ENCODE measurements at regions not wholly inside any gene's neighbourhood (a gene's known extent, or its start where the extent isn't known, plus 50 kb on each side); places are given as distances from the start of the nearest gene placed in this dataset.

GRCh38 chr3:194072097-194072428 is 63.9 kb upstream of the HES1 start:
- no peak for TF ChIP-seq ZNF423 (tag by site-specific recombination; IDR thresholded peaks at IDR 0.05)
- no peak for TF ChIP-seq CTCF (tag by site-specific recombination; IDR thresholded peaks at IDR 0.05)
- no peak for TF ChIP-seq ZNF280D (tag by site-specific recombination; IDR thresholded peaks at IDR 0.05)
- TF ChIP-seq ZNF362 (tag by site-specific recombination; IDR thresholded peaks at IDR 0.05), result no peak
- TF ChIP-seq PBX3 (CRISPR knock-in tag; IDR thresholded peaks at IDR 0.05), result no peak
- TF ChIP-seq ZNF148 (tag by site-specific recombination; IDR thresholded peaks at IDR 0.05; ENCODE audit: borderline replicate concordance), result no peak
- TF ChIP-seq ZSCAN4 (tag by site-specific recombination; IDR thresholded peaks at IDR 0.05), result no peak
- TF ChIP-seq ZNF121 (tag by site-specific recombination; IDR thresholded peaks at IDR 0.05), result no peak
- no peak for TF ChIP-seq REST (tag by site-specific recombination; IDR thresholded peaks at IDR 0.05)
- no peak for TF ChIP-seq PATZ1 (tag by site-specific recombination; IDR thresholded peaks at IDR 0.05)
- no peak for TF ChIP-seq ZNF791 (tag by site-specific recombination; IDR thresholded peaks at IDR 0.05)
- TF ChIP-seq ZNF302 (tag by site-specific recombination; IDR thresholded peaks at IDR 0.05; ENCODE audit: low read depth), result no peak
- TF ChIP-seq ZIC2 (tag by site-specific recombination; IDR thresholded peaks at IDR 0.05), result no peak
- TF ChIP-seq ZNF138 (tag by site-specific recombination; IDR thresholded peaks at IDR 0.05; ENCODE audit: borderline replicate concordance), result no peak

Measured in HEK293 (cell line).